GM12875 (cell line): ENCODE measurements at regions not wholly inside any gene's neighbourhood (a gene's known extent, or its start where the extent isn't known, plus 50 kb on each side); places are given as distances from the start of the nearest gene placed in this dataset.

Experiments used
- H3K4me3 ChIP-seq: one replicate; pipeline ENCODE4 v1.5.1; 2011; ENCODE audit warnings: low read depth, low read length, control low read depth
- TF ChIP-seq, protein P1 (sequence below): IDR thresholded peaks from 2 replicates; pipeline ENCODE4 v1.5.1; 2011; ENCODE audit warnings: low read depth, mild to moderate bottlenecking, control low read depth, inconsistent platforms, low read length, moderate library complexity, borderline replicate concordance; ENCODE audit not compliant: insufficient read depth

DNA sequence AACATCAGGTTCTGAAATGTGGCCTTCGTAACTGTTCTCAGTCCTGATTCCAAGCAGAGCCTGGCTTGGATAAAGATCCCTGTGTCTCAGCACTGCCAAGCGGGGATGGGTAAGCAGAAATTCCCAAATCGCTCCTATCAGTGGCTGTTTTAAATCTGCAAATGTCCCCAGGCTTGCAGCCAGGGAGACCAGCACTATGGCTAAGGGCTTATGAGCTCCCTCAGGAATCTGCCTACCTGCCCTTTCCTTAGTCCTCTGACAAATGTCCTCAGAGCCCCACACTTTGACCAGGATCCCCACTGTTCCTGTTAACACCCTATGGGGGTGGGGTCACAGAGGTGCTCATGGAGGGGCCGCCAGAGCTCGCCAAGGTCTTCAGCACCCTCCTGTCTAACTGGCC, 1062.8 kb downstream of the UQCRFS1 start:
- TF ChIP-seq, protein P1, sequence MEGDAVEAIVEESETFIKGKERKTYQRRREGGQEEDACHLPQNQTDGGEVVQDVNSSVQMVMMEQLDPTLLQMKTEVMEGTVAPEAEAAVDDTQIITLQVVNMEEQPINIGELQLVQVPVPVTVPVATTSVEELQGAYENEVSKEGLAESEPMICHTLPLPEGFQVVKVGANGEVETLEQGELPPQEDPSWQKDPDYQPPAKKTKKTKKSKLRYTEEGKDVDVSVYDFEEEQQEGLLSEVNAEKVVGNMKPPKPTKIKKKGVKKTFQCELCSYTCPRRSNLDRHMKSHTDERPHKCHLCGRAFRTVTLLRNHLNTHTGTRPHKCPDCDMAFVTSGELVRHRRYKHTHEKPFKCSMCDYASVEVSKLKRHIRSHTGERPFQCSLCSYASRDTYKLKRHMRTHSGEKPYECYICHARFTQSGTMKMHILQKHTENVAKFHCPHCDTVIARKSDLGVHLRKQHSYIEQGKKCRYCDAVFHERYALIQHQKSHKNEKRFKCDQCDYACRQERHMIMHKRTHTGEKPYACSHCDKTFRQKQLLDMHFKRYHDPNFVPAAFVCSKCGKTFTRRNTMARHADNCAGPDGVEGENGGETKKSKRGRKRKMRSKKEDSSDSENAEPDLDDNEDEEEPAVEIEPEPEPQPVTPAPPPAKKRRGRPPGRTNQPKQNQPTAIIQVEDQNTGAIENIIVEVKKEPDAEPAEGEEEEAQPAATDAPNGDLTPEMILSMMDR: no peak
- no peak overlapping the region for H3K4me3 ChIP-seq

DNA sequence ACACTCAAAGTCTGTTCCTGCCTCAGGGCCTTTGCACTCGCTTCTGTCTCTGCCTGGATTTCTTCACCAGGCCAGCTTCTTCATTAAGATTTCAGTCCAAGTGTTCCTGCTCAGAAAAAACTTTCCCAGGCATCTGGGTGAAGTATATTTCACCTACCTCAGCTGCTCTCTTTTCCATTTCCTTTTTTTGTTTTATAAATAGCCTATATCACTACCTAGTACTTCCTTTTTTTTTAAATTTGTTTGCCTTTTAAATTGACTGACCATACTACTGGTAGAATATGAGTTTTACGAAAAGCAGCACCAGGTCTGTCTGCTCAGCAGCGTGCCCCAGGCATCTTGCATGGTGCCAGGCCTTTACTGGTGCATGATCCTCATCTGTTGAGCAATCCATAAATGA, 1064.4 kb downstream of the UQCRFS1 start:
- TF ChIP-seq, protein P1: no peak
- no peak overlapping the region for H3K4me3 ChIP-seq

DNA sequence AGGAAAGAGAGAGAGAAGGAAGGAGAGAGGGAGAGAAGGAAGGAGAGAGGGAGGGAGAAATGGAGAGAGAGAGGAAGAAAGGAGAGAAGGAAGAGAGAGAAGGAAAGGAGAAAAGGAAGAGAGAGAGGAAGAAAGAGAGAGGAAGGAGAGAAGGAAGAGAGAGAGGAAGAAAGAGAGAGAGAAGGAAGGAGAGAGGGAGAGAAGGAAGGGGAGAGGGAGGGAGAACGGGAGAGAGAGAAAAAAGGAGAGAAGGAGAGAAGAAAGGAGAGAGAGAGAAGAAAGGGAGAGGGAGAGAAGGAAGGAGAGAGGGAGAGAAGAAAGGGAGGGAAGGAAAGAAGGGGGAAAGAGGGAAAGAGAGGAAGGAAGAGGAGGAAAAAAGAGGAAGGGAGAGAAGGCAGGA, 1070.7 kb downstream of the UQCRFS1 start:
- TF ChIP-seq, protein P1: no peak
- H3K4me3 ChIP-seq: no peak overlapping the region

DNA sequence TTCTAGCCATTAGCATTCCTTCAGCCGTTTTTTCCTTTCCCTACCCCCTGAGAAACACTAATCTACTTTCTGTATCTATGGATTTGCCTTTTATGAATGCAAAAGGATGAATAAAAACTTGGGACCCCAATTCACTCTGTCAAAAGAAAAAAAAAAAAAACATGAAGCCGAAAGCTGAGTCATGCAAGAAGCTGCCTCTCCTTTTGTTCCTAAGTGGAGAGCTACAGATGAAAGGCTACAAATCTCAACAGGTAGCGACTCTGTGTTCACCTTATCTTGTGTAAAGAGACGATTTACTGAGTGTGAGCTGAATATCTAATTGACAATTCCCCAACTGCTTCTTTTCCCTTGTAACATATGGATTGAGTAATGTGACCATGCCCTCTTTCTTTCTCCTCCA, 1072.8 kb downstream of the UQCRFS1 start:
- H3K4me3 ChIP-seq: no peak overlapping the region
- TF ChIP-seq, protein P1: no peak

DNA sequence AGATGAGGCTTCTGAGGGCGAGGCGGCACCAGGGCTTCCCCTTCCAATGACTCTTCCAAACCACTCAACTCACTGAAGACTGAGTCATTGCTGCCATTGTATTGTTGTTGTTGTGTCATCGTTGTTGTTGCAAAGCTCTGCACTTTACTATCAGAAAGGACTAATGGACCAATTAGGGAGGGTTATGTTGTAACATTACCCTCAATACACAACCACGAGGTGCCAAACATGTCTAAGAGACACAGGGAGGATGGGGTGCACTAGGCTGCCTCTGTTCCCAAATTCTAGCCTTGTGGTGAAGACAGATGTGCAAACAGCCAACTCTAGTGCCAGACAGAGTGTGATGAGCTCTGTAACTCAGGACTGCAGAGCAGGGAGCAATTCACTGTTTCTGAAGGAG, 1075.2 kb downstream of the UQCRFS1 start:
- no peak overlapping the region for H3K4me3 ChIP-seq
- TF ChIP-seq, protein P1: no peak

DNA sequence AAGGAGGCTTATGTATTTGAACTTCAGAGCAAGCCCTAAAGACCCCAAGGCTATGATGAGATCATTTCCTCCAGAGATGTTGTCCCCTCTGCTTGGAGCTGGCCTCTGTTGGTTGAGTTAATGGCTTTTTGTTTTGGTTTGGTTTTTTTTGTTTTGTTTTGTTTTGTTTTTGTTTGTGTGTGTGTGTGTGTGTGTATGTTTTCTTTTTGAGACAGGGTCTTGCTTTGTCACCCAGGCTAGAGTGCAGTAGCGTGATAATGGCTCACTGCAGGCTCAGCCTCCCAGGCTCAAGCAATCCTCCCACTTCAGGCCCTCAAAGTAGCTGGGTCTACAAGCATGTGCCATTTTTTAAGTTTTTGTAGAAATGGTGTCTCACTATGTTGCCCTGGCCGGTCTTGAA, 1076.2 kb downstream of the UQCRFS1 start:
- H3K4me3 ChIP-seq: no peak overlapping the region
- TF ChIP-seq, protein P1: no peak

DNA sequence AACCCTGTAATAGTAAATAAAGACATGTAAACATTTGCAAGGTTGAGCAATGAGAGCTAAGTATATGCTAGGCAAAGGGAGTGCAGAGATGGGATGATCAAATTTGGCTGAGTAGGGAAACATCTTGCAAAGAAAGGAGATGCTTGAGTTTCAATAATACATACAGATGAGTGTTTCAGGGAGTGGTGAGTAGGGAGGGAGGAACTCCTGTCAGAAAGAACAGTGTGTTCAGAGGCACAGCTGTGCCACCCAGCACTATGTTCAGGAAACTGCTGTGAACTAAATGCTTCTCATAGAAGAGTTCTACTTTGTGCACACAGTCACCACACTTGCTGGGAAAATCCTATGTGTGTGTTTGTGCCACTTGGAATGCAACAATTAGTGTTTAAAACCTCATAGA, 1077.1 kb downstream of the UQCRFS1 start:
- TF ChIP-seq, protein P1: no peak
- H3K4me3 ChIP-seq: no peak overlapping the region
